Esophagus (tissue), 2 donors: ENCODE measurements at regions not wholly inside any gene's neighbourhood (a gene's known extent, or its start where the extent isn't known, plus 50 kb on each side); places are given as distances from the start of the nearest gene placed in this dataset.

Experiments used
- H3K27ac ChIP-seq, 2 donors: one replicate each; pipeline ENCODE4 v1.5.1; 2013; ENCODE audit warnings: low read depth in 2 of 2, mild to moderate bottlenecking in 2 of 2, inconsistent platforms in 1 of 2, low read length in 1 of 2, moderate library complexity in 1 of 2
- H3K27me3 ChIP-seq, 2 donors: one replicate each; pipeline ENCODE4 v1.6.1; 2013; ENCODE audit warnings: low read length in 2 of 2, control low read depth in 1 of 2, mild to moderate bottlenecking in 1 of 2; ENCODE audit not compliant: insufficient read depth in 2 of 2, control insufficient read depth in 1 of 2
- H3K36me3 ChIP-seq, 2 donors: one replicate each; pipeline ENCODE4 v1.6.1; 2013; ENCODE audit warnings: low read length in 1 of 2; ENCODE audit not compliant: control insufficient read depth in 2 of 2, insufficient read depth in 2 of 2
- H3K4me1 ChIP-seq, 2 donors: one replicate each; pipeline ENCODE4 v1.6.1; 2013; ENCODE audit warnings: low read length in 1 of 2; ENCODE audit not compliant: control insufficient read depth in 2 of 2, insufficient read depth in 2 of 2
- H3K4me3 ChIP-seq, 2 donors: one replicate each; pipeline ENCODE4 v1.5.1; 2013; ENCODE audit warnings: low read length in 2 of 2, mild to moderate bottlenecking in 2 of 2, low read depth in 1 of 2, moderate library complexity in 1 of 2
- H3K9me3 ChIP-seq, 2 donors: one replicate each; pipeline ENCODE4 v1.6.1; 2013; ENCODE audit warnings: mild to moderate bottlenecking in 2 of 2, low read depth in 1 of 2, low read length in 1 of 2, moderate library complexity in 1 of 2; ENCODE audit not compliant: control insufficient read depth in 2 of 2, insufficient read depth in 1 of 2
- WGBS, 2 donors: extraction: QIAGEN DNeasy Blood & Tissue Kit; methylation state at CpG; one replicate each; pipeline ENCODE4 v1.1.7; 2013; 5-methylcytosine and 5-hydroxymethylcytosine counted together
- donor health status: healthy with polysubstance abuse.
- donor health status: Bipolar disorder and iron deficiency.

- WGBS, 2 donors = 76 to 81% methylated on average over 4 of the region's 4 CpGs
- Histone ChIP-seq H3K36me3 (no peaks in the 10 kb centered on the region), H3K9me3 (peaks cover 0 to 3% of the 10 kb centered on the region in 2 donors), H3K27me3 (no peaks in the 10 kb centered on the region), H3K4me1 (no peaks in the 10 kb centered on the region), H3K4me3 (no peak overlapping the region), H3K27ac (no peak overlapping the region)
These were observed 416.1 kb downstream of the QKI start for GRCh38 chr6:163830641-163831040.

- H3K9me3 ChIP-seq = no peaks in the 10 kb centered on the region
- no peaks in the 10 kb centered on the region for H3K4me1 ChIP-seq
- no peaks in the 10 kb centered on the region for H3K36me3 ChIP-seq
- no peak overlapping the region for H3K27ac ChIP-seq
- H3K4me3 ChIP-seq = no peak overlapping the region
- H3K27me3 ChIP-seq = no peaks in the 10 kb centered on the region
- WGBS, 2 donors = 74 to 81% methylated on average over 14 of the region's 14 CpGs
These were observed 413.7 kb downstream of the QKI start for GRCh38 chr6:163828038-163828795.

- Histone ChIP-seq H3K36me3 (no peaks in the 10 kb centered on the region), H3K9me3 (peaks cover 0 to 1% of the 10 kb centered on the region in 2 donors), H3K4me3 (no peak overlapping the region), H3K4me1 (no peaks in the 10 kb centered on the region), H3K27me3 (no peaks in the 10 kb centered on the region), H3K27ac (no peak overlapping the region)
- WGBS, 2 donors = 50 to 53% methylated on average over 2 of the region's 2 CpGs
These were observed 412.6 kb downstream of the QKI start for GRCh38 chr6:163827143-163827542.

- WGBS, 2 donors = 62 to 74% methylated on average over 8 of the region's 8 CpGs
- H3K4me1 ChIP-seq = no peaks in the 10 kb centered on the region
- no peak overlapping the region for H3K4me3 ChIP-seq
- H3K27ac ChIP-seq = no peak overlapping the region
- no peaks in the 10 kb centered on the region for H3K27me3 ChIP-seq
- peaks cover 0 to 2% of the 10 kb centered on the region in 2 donors for H3K9me3 ChIP-seq
- H3K36me3 ChIP-seq = no peaks in the 10 kb centered on the region
These were observed 412.1 kb downstream of the QKI start for GRCh38 chr6:163826629-163827028.

- peaks cover 0 to 2% of the 10 kb centered on the region in 2 donors for H3K9me3 ChIP-seq
- 80 to 83% methylated on average over 9 of the region's 9 CpGs for WGBS, 2 donors
- no peak overlapping the region for H3K4me3 ChIP-seq
- H3K27me3 ChIP-seq = no peaks in the 10 kb centered on the region
- H3K4me1 ChIP-seq = no peaks in the 10 kb centered on the region
- no peaks in the 10 kb centered on the region for H3K36me3 ChIP-seq
- no peak overlapping the region for H3K27ac ChIP-seq
These were observed 410.5 kb downstream of the QKI start for GRCh38 chr6:163825033-163825432.

GRCh38 chr6:163823577-163823976, 409.1 kb downstream of the QKI start:
- Histone ChIP-seq H3K9me3 (peaks cover 0 to 2% of the 10 kb centered on the region in 2 donors), H3K4me1 (no peaks in the 10 kb centered on the region), H3K4me3 (no peak overlapping the region), H3K27ac (no peak overlapping the region), H3K27me3 (no peaks in the 10 kb centered on the region), H3K36me3 (no peaks in the 10 kb centered on the region)
- 75 to 82% methylated on average over 5 of the region's 5 CpGs for WGBS, 2 donors

- Histone ChIP-seq H3K27ac (no peak overlapping the region), H3K4me3 (no peak overlapping the region), H3K4me1 (no peaks in the 10 kb centered on the region), H3K36me3 (no peaks in the 10 kb centered on the region), H3K9me3 (peaks cover 0 to 2% of the 10 kb centered on the region in 2 donors), H3K27me3 (no peaks in the 10 kb centered on the region)
- WGBS, 2 donors = 76 to 80% methylated on average over 10 of the region's 10 CpGs
These were observed 406.4 kb downstream of the QKI start for GRCh38 chr6:163820745-163821458.

GRCh38 chr6:163820171-163820570, 405.7 kb downstream of the QKI start:
- Histone ChIP-seq H3K27ac (no peak overlapping the region), H3K4me1 (no peaks in the 10 kb centered on the region), H3K4me3 (no peak overlapping the region), H3K27me3 (no peaks in the 10 kb centered on the region), H3K36me3 (no peaks in the 10 kb centered on the region), H3K9me3 (peaks cover 0 to 2% of the 10 kb centered on the region in 2 donors)
- 94 to 96% methylated on average over 17 of the region's 17 CpGs for WGBS, 2 donors

GRCh38 chr6:163818719-163819118, 404.2 kb downstream of the QKI start:
- H3K27ac ChIP-seq = no peak overlapping the region
- H3K27me3 ChIP-seq = no peaks in the 10 kb centered on the region
- no peak overlapping the region for H3K4me3 ChIP-seq
- H3K4me1 ChIP-seq = no peaks in the 10 kb centered on the region
- H3K36me3 ChIP-seq = no peaks in the 10 kb centered on the region
- H3K9me3 ChIP-seq = peaks cover 0 to 2% of the 10 kb centered on the region in 2 donors

GRCh38 chr6:163816441-163816840, 401.9 kb downstream of the QKI start:
- Histone ChIP-seq H3K4me1 (no peaks in the 10 kb centered on the region), H3K36me3 (no peaks in the 10 kb centered on the region), H3K4me3 (no peak overlapping the region), H3K9me3 (no peaks in the 10 kb centered on the region), H3K27ac (no peak overlapping the region), H3K27me3 (no peaks in the 10 kb centered on the region)
- 80 to 89% methylated on average over 2 of the region's 2 CpGs for WGBS, 2 donors
